NCI-H345 (cell line): ENCODE measurements at regions not wholly inside any gene's neighbourhood (a gene's known extent, or its start where the extent isn't known, plus 50 kb on each side); places are given as distances from the start of the nearest gene placed in this dataset.
A peak's percentile ranks its signal among the peaks of the same experiment; 100 is the strongest.

Source experiments
- DNase-seq: peaks from one replicate; lab custom pipeline; 2025; lab: John Stamatoyannopoulos, UW

DNA sequence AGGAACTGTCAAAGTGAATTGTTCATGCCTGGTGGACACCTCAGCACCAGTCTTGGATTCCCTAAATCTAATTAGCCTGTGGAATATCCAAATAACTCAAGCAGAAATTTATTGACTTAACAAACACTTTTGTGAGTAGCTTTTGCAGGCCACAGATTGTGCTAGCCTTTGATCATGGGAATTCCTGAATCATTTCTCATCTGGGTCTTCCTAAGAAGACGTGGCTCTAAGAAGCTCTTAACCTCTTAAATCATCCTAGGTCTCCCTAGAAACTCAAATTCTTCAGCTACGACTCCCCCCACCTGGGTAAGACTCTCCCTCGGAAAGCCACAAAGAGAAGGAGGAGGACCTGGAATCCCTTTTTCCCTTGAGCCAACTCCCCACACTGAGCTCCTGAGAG is 53.8 kb upstream of the PSEN2 start:
- DNase-seq, result no peak

DNA sequence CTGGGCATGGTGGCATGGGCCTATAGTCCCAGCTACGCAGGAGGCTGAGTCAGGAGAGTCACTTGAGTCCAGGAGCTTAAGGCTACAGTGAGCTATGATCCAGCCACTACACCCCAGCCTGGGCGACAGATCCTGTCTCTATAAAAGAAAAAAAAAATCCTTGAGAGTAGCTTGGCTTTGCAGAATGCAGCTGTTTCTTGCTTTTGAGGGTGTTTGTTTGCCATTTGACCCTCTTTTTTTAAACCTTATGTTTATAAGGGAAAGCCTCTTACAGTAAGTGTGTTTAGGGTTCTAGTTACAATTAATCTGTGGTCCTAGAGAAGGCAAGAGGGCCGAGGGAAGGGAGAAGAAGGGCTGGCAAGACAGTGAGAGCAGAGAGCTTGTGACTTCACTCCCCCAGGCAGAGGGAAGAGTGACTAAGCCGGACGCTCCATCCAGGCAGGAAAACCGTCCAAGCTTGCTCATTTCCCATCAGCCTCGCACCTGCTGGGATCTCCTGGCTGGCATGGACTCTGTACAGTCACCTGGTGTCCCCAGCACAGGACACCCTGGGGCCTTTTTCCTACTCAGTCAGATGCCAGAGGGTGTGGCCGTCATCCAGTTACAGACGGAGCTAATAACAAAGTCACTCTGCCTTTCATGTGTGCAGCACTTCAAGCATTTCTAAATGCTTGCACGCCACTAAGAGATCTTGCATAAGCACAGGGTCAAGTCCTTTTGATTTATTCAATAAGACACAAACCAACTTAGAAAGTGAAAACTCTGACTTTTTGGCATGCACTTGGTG is 55.5 kb upstream of the PSEN2 start:
- DNase-seq, result peak; percentile 94

DNA sequence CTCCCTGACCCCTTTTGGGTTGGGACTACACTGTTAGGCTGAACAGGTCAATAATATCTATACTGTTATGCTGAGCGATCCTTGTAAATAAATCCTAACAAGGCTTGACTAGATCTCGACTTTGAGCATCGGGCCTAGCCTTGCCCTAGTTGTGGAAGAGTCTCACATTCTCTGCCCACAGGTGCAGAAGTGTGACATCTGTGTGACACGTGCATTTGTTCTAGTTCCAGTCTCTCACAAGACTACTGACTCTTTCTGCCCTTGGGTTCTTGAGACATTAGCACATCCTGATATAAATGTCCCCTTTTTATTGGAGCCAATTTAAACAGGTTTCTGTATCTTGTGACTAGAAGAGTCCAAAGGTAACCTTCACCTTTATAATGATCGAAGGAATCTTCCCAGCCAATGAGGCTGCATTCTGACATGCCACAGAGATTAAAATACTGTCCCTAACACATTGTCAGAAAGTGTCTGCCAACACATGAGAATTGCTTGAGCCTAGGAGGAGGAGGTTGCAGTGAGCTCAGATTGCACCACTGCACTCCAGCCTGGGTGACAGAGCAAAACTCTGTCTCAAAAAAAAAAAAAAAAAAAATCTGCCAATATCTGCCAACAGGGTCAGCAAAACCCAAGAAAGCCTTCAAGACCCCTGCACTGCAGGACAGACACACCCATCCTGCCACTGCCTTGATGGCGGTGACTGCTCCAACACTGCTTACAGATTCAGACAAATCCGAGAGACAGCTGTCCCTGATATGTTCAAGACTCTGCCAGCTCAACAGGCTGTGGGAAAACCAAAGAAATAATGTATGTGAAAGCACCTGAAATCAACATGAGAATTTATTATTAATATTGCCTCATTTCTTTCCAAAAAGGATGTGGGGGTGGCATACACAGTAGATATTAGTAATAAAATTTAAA is 56.5 kb upstream of the PSEN2 start:
- DNase-seq, result no peak

DNA sequence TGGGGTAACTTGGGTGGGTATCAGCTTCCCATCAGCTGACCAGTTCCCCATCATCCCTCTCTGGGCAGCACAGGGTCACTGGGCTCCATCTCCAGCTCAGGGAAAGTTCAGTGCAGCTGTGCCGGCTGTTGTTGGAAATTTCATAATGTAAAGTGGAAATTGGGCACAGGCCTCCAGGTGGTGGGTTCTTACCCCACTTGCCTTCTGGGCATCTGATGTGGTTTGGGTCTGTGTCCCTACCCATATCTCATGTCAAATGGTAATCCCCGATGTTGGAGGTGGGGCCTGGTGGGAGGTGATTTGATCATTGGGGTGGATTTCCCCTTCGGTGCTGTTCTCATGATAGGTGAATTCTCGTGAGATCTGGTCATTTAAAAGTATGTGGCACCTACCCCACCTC is 59.7 kb upstream of the PSEN2 start:
- DNase-seq, result no peak

DNA sequence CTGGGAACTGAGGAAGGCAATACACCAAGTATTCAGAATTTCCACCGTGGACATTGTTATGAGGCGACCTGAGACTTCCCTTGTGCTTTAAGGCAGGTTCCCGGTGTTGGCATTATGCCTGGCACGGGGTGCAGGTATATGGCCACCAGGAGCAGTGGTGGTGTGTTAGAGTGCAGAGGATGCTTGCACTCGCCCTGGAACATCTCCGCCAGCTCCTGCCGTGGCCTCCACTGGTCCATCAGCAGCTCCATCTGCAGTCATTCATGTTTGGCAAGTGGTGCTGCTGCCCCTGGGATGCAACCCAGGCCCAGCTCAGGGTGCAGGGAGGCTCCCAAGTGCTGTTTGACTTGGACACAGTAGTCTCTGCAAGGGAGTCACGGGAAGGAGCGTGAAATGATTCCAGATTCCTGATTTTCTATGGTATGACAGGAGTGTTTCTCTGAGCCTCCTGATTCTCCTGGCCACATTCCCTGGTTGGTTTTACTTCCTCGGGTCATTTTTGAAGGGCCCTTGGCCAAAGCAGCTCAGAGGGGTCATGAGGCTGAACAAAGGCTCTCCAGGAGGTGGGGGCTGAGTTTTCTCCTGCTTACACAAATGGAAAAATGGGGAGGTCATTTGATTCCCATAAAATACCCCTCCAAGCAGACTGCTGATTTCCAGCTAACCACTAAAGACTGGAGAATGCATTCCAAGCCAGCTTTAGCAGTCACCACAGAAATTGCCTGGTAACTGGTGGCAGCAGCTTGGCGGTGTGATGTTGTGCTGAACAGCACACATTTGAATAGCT is 60.4 kb upstream of the PSEN2 start:
- DNase-seq, result no peak

DNA sequence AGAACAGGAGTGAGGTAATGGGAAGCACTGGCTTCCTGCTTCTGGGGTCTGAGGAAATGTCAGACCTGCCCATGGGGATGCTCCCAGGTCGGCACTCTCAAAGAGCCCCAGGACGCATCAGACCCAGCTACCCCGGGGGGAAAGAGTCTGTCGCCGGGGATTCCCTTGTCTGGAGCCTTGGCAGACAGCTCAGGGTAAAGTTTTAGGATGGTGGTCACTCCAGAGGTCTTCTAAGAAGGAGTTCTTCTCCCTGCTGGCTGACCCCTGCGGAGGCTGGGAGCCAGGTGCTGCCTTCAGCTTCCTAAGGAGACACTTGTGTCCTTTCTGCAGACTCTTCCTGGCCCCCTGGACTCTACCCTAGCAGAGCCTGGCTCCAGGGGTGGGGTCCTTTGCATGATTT is 61.9 kb upstream of the PSEN2 start:
- no peak for DNase-seq

DNA sequence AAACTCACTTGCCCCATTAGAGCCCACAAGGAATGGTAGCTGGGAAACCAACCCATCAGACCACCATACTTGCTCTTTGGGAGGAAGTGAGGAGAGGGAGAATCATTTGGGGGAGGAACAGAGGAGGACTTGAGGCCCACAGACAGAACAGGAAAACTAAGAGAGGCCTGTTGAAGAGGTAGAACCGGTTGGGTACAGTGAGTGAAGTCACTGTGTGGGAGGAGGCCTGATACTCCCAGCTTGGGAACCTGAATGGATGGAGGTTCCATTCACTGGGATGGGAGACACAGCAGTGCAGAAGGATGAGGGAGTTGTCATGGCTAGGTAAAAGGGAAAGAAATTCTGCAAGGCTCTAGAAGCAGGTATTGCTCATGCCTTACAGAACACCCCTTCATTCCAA is 63.4 kb upstream of the PSEN2 start:
- DNase-seq, result no peak

DNA sequence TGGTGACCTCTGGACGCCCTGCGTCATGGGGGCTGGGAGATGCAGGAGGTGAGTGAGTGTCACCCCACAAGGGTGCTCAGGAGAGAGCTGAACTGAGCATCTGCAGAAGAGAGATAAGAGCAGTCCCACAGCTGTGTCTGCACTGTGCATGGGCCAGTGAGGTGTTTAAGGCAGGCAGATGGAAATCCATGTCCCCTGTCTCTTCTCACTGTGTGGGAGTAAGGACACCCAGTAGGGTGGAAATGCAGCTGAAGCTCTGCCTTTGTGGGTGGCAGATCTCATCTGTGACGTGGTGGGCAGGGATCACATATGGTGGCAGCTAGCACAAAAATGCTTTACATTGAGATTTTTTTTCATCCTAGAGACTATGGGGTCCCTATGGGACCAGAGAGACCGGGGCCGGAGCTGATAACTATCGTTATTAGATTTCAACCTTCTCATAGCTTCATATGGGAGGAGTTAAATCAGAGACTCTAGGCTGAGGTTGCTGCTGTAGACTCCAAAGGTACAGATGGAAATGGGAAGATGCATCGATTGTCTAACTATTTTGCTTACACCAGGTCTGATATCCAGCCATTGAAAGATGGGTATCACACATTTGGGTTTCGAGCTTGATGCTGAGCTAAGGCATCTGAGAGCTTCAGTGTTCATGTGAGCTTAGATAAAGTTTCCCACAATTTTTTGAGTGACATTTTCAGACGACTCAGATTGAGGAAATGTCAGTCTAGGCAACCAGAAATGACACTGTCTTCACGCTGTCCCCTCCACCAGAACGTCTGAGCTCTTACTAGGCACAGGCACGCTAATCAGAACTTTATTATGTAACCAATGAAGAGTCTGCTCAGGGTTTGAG is 65.3 kb upstream of the PSEN2 start:
- no peak for DNase-seq

DNA sequence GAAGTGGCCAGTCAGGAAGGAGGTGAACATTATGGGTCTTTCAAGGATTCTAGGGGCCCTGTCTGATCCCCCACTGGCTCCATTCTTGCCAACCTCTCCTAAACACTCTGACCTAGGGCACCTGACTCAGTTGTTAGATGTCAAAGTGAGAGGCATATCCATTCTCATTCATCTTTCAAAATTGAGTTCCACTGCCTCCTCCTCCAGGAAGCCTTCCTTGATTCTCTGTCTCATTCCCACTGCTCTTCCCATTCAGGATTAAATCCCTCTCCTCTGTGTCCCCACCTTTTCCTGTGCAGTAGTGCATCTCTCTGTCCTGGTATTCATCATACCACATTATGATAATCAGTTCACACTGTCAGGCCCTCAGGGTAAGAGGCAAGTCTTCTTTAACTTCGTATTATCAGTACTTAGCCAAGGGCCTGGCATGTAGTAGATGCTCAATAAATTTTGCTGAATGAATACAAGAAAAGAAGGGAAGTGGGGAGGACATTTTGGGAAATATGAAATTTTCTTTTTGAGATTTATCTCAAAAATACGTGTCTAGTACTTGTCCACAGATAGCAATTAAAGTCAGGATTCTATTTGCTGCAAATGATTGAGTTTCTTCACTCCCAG is 61.8 kb upstream of the ITPKB start:
- no peak for DNase-seq

DNA sequence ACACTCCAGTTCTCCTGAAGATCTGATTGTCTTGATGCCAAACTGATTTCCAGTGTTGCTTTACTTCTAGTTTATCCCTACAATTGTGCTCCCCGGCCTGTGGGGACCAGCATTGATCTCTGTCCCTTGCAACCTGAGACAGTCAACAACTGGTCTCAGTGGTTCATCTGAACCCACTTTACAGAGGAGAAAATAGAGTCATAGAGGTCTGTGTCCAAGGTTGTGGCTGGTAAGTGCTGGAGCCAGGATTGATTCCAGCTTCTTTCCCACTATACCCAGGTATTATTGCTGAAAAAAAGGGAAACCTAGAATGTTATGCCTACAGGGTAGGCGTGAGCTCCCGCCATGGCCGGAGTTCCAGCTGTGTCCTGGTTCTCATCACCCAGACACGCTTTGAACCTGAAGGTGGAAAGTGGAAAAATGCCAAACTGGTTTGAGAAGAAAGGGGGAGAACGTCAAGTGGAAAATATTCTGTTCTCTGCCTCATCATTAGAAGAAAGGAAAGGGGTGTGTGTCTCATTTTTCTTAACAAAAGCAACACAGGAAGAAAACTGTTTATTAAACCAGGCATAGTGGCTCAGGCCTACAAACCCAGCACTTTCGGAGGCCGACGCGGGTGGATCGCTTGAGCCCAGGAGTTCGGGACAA is 60.7 kb upstream of the ITPKB start:
- no peak for DNase-seq

DNA sequence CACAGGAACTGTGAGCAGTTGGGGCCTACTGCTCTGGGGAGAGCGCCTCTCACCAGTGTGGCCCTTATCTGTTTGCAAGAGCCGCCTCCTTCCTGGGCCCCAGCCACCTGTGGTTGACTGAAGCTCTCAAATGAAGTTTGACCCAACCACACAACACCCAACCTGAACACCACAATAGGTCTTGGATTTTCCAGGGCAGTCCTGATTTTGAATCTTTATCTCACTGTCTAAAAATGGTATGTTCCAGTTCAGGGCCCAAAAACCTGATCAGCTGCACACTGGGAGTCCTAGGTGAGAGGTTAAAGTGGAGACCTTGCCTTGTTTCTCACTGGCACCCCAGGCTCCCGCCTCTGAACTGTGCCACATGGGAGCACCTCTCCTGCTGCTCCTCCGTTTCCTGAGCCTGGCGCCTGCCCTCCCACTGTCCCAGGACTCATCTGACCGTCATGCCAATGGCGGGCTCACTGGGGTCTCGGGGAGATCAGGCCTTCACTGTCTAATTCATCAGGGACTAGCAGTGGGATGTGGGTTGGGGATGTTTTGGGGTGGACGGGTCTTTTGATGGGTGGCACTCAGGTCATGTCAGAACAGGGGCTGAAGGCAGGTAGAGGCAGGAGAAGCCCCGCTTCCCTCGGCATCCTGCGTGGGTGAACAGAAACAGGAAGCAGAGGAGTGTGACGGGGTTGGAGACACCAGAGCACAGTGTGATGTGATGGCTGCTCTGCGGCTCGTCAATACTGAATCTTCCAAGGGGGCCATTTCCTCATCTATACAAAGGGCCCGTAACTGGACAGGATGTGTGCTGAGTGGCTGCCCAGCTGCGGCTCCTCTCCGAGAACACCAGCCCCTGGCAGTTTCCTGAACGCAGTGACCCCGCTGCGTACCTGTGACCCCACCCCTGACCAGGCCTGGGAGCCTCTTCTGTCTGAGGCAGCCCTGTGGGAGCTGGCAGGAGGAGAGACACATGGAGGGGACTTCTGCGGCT is 59.6 kb upstream of the ITPKB start:
- no peak for DNase-seq

DNA sequence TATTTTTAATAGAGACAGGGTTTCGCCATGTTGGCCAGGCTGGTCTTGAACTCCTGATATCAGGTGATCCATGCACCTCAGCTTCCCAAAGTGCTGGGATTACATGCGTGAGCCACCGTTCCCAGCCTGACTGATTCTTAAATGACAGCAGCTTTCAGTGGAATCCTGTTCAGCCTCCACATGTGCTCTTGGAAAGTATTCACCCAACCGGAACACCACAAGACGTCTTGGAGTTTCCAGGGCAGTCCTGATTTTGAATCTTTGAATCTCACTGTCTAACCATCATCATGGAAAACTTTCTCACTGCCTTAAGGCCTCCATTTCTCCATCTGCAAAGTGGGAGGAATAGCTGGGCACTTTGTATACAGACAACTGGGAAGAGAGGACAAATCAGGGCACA is 58.1 kb upstream of the ITPKB start:
- DNase-seq, result no peak

DNA sequence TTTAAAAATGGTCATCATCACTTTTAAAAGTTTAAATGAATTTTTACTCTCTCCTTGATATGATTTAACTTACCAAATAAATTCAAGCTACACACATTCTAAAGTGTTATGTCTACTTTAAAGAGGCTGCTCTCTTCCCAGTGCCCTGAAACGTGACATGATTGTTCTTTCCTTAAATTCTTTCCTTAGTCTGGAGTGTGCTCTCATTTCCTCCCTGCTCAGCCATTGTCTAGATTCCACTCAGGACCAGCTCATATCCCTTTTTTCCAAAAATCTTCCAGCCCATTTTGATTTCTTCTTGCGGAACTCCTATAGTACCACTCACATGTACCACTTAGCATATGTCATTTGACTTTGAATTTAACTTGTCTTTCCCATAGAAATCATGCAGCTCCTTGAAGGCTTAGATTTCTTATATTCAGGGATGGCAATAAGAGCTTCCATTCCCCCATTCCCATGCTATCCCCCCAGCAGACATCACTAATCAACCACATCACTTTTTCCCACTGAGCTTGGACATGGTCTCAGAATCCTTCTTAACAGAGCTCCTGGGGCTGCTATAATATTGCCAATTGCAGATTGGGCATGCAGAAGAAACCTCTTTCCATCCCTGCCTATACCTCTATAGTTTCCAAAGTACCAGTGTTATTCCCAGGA is 54.7 kb upstream of the ITPKB start:
- no peak for DNase-seq

DNA sequence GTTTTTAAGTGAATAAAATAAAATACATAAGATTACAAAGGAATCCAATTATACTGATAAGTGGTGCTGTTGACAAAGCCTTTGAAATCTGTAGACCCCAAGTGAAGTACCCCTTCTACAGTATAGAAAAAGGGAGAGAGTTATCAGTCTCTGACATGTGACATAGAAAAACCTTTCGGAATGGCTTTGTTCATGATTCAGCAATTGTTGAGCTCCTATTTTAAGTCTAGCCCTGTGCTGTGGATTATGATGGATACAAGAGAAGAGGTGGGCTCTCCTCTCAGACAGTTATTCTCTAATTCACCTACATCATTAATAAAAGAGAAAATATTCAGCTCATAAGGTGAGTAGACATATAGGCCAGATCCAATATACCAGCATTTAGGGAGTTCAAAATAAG is 53.3 kb upstream of the ITPKB start:
- DNase-seq, result no peak

DNA sequence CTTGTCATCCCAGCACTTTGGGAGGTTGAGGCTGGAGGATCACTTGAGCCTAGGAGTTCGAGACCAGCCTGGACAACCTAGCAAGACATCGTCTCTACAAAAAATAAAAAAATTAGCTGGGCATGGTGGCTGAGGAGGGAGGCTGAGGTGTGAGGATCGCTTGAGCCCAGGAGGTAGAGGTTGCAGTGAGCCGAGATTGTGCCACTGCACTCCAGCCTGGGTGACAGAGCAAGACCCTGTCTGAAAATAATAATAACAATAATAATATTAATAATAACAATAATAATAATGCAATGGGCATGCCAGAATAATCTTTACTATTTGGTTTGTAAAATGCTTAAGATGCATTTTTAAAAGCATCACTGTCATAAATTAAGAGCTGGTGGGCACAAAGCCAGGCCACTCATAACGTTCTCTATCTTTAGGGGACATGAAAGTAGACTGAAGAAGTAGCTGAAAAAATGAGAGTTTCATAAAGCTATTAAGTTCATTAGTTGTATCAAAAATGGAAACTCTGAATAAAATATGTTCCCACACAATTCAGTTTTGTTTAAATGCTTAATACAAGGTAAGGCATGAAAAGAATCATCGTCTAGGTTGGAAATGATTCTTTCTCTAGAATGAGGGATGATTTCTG is 51.6 kb upstream of the ITPKB start:
- no peak for DNase-seq

DNA sequence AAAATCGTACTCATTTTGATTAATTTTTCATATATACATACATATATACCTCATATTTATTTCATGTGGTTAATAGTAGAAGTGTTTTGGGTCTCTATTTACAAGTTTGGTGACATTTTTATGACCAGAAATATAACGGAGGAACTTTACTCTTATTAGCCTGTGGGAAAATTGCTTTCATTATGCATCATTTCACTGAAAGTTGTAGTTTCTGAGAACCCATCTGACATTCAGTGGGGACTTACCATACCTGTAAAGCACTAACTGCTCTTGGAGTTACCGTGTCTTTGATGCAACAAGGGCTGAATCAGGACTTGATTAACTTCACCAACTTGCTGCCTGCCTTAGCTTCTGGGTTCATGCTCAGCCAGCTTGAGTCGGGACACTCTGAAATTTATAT is 49.9 kb upstream of the ITPKB start:
- DNase-seq, result no peak
